ENCODE measurements at regions not wholly inside any gene's neighbourhood (a gene's known extent, or its start where the extent isn't known, plus 50 kb on each side); places are given as distances from the start of the nearest gene placed in this dataset.
"Not testable (repeated sequence)": the region's sequence is repeated elsewhere in the genome, so short reads cannot be mapped to it uniquely, and the experiment has no call there.

- no peak for DNase-seq
Measured at GRCh38 chr4:12036450-12036849, 607.8 kb upstream of the HS3ST1 start.

GRCh38 chr4:12028258-12028657, 599.6 kb upstream of the HS3ST1 start:
- DNase-seq = no peak

- DNase-seq = no peak
Measured at GRCh38 chr4:12022409-12022808, 593.7 kb upstream of the HS3ST1 start.

- DNase-seq = no peak
Measured at GRCh38 chr4:12016729-12017128, 588.0 kb upstream of the HS3ST1 start.

- no peak for DNase-seq
Measured at GRCh38 chr4:12005471-12005870, 576.8 kb upstream of the HS3ST1 start.

GRCh38 chr4:11996581-11996980, 567.9 kb upstream of the HS3ST1 start:
- not testable (repeated sequence) for DNase-seq

GRCh38 chr4:11976726-11977263, 548.1 kb upstream of the HS3ST1 start:
- DNase-seq = no peak

GRCh38 chr4:11973270-11973669, 544.6 kb upstream of the HS3ST1 start:
- DNase-seq = no peak

- DNase-seq = no peak
Measured at GRCh38 chr4:11970754-11971153, 542.1 kb upstream of the HS3ST1 start.

GRCh38 chr4:11966782-11967181, 538.1 kb upstream of the HS3ST1 start:
- DNase-seq = no peak

GRCh38 chr4:11954093-11954492, 525.4 kb upstream of the HS3ST1 start:
- DNase-seq = no peak

- no peak for DNase-seq
Measured at GRCh38 chr4:11949355-11949754, 520.7 kb upstream of the HS3ST1 start.

GRCh38 chr4:11947629-11948028, 518.9 kb upstream of the HS3ST1 start:
- not testable (repeated sequence) for DNase-seq

GRCh38 chr4:11937941-11938340, 509.2 kb upstream of the HS3ST1 start:
- DNase-seq = no peak

GRCh38 chr4:11931266-11931820, 502.6 kb upstream of the HS3ST1 start:
- DNase-seq = no peak

GRCh38 chr4:11929080-11929479, 500.4 kb upstream of the HS3ST1 start:
- no peak for DNase-seq

GRCh38 chr4:11919316-11919715, 490.6 kb upstream of the HS3ST1 start:
- no peak for DNase-seq

GRCh38 chr4:11914406-11914805, 485.7 kb upstream of the HS3ST1 start:
- DNase-seq = no peak

GRCh38 chr4:11912886-11913285, 484.2 kb upstream of the HS3ST1 start:
- DNase-seq = no peak

- no peak for DNase-seq
Measured at GRCh38 chr4:11910812-11911211, 482.1 kb upstream of the HS3ST1 start.

- no peak for DNase-seq
Measured at GRCh38 chr4:11908712-11909111, 480.0 kb upstream of the HS3ST1 start.

- no peak for DNase-seq
Measured at GRCh38 chr4:11908205-11908604, 479.5 kb upstream of the HS3ST1 start.

GRCh38 chr4:11904846-11905739, 476.4 kb upstream of the HS3ST1 start:
- no peak for DNase-seq

GRCh38 chr4:11904117-11904535, 475.4 kb upstream of the HS3ST1 start:
- no peak for DNase-seq

Measured in fibroblast of skin of abdomen (primary cell).